DMS114 treated with DMSO at 0.1 percent for 48 hours (cell line): ENCODE measurements at regions not wholly inside any gene's neighbourhood (a gene's known extent, or its start where the extent isn't known, plus 50 kb on each side); places are given as distances from the start of the nearest gene placed in this dataset.

Experiments
- DNase-seq: peaks from one replicate; lab custom pipeline; 2025; ENCODE audit not compliant: unreplicated experiment; lab: John Stamatoyannopoulos, UW

DNA sequence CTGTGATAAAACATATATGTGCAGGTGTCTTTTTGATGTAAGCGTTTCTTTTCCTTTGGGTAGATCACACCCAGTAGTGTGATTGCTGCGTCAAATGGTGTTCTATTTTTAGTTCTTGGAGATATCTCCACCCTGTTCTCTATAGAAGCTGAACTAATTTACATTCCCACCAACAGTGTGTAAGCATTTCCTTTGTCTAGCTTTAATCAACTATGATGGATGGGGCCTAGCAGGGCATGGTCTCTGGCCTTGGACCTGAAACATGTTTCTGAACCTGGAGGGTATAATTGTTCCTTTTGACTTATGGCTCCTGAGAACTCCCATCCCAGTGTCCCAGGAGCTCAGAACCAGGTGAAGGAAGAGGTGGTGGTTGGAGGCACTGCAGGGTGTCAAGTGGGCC is 93.9 kb downstream of the HAPSTR1 start:
- DNase-seq = no peak

DNA sequence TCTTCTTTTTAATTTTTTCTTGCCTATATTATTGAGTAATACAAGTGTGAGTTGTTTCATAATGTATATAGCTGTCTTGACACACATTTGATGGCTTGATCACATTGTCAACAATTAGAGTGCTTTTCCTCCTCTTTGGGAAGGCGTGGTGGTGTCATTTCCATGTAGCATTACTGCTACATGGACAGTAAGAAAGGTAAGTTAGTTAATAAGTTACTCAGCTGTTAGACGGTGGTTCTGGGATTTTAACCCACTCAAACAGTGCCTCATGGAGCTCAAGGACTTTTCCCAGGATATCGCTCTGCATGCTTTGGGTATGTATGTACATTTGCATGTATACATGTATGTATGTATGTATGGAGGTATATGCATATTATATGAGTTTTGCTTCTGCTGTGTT is 94.6 kb downstream of the HAPSTR1 start:
- no peak for DNase-seq

DNA sequence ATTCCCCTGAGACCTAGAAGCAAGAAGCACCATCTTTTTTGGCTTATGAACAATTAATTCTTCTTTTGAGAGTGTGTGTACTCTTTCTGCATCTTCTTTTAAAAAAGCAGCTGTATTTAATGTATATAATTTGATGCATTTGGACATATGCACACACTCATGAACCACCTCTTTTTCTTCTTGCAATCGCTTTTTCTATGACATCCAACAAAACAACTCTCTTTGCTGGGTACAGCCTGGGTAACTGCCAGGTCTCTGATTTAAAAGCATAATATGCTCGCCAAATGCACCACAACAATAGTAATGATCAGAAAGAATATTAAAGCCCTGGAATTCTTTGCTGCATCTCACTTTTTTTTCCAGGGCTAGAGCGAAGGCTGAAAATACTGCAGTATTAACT is 97.3 kb downstream of the HAPSTR1 start:
- DNase-seq = no peak

DNA sequence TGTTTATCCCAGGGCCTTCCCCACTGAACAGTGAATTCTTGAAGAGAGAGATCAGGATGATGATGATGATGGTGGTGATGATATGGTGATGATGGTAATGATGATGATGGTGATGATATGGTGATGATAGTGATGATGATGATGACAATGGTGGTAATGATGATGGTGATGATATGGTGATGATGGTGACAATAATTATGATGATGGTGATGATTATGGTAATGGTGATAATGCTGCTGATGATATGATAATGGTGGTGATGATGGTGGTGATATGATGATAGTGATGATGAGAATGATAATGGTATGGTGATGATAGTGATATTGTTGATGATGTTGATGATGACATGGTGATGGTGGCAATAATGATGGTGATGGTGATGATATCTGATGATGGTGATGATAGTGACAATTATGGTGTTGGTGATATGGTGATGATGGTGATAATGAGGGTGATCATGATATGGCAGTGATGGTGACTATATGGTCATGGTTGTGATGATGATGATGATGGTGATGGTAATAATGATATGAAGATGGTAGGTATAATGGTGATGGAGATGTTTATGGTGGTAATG is 99.9 kb downstream of the HAPSTR1 start:
- DNase-seq = no peak

DNA sequence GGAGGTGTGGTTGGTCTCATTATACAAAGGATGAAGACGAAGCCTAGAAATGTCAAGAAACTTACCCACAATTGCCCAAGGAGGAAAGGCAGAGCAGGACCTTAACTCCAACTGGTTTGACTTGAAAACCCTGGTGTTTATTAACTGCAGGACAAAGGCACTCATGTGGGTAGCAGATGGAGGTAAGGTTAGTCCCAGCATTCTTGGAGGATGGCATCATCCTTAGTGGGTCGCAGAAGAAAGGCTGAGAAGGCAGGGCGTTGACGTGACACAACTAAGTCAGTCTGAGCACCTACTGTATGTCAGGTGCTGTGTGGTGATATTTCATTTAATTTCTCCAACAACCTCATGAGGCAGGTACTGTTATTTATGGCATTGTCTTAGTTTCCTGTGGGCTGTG is 101.3 kb downstream of the HAPSTR1 start:
- DNase-seq = no peak

DNA sequence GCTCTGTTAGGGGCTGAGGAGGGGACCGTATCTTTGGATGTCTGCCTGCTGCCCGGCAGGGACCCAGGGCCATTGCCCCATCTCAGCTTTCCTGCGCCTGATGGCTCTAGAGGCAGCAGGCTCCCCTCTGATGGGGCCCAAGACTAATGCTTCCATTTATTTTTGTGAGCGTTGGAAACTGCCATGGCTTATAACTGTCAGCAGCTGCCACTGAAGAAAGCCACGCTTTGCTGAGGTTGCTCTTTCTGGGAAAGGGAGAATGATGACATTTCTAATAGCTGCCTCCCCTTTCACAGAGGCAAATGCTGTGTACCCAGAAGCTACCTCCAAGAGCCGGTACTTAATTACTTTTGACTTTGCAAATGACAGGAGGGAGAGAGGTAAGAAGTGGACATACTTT is 103.8 kb downstream of the HAPSTR1 start:
- DNase-seq = no peak

DNA sequence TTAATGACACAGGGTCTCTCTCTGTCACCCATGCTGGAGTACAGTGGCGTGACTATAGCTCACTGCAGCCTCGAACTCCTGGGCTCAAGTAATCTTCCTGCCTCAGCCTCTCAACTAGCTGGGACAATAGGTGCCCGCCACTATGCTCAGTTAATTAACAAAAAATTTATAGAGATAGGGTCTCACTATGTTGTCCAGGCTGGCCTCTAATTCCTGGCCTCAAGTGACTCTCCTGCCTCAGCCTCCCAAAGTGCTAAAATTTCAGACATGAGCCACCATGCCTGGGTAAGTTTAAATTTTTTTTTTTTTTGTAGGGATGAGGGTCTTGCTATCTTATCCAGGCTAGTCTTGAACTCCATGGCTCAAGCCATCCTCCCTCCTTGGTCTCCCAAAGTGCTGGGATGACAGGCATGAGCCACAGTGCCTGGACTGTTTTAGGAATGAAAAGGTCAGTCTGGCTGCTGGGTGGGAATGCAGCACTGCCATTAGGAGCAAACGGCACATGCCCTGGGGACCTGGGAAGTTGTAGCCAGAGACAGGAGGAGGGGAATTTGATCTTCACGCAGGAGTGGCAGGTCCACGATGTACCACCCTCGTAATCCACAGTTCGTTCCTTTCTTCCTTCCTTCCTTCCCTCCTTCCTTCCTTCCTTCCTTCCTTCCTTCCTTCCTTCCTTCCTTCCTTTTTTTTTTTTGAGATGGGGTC is 106.7 kb downstream of the HAPSTR1 start:
- no peak for DNase-seq

DNA sequence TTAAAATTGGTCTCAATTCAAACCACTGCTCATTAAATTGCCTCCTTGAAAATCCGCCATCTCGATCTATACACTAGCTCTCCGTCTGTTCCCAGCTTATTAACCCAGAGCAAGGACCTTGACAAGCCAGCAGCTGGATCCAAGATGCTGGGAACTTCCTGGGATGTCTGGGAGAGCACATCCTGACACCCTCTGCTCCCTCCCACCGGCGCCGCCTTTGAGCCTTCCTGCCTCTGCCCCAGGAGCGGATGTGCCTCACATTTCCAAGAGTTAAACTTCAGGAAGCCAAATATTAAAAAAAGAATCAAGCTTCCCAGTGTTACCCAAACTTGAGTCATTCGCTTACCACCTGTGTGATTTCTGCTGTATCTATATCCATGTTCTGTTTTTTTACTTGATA is 107.9 kb downstream of the HAPSTR1 start:
- DNase-seq = no peak

DNA sequence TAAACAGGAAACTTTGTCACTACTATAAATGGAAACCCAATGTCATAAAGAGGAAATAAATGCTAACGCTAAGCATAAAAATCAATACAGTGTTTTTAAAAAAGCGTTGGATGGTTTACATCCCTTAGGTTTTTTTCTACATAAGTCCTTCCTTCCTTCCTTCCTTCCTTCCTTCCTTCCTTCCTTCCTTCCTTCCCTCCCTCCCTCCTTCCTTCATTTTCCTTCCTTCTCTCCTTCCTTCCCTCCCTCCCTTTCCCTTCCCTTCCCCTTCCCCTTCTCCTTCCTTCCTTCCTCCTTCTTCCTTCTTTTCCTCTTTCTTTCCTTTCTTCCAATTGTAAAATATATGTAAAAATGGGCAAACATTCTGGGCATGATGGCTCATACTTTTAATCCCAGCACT is 108.3 kb downstream of the HAPSTR1 start:
- no peak for DNase-seq

DNA sequence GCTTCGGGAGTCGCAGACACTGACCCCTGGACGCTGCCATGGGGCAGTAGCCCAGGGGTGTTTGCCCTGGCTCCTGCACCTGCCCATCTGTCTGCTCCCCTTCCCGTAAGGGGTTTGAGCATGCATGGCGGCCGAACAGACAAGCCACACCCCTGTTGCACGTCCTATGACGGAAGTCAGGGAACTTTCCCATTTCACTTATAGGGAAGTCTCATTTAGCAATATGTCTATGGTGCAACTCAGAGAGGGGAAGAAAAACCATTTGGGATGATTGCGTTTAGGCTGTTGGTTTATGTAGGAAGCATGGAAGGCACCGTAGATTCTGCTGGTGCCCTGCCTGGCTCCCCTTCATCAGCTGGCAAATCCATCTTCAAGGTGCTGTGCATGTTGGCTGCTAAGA is 112.5 kb downstream of the HAPSTR1 start:
- DNase-seq = no peak

DNA sequence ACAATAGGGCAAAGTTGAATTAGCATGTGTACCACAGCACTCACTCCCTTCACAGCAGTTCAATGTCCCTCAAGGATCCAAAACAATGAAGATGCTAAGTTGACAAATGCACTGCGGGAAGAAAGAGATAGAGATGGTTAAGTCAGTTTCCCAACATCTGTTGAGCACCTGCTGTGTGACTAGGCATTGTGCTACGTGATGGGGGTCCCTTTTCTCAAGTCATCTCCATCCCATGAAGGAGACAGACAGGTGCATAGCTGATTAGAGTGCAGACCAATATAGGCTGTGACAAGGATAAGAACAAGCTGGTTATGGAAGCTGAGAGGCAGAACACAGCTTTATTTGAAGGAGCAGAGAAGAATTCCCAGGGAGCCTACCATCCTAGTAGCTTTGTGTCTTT is 114.2 kb downstream of the HAPSTR1 start:
- no peak for DNase-seq

DNA sequence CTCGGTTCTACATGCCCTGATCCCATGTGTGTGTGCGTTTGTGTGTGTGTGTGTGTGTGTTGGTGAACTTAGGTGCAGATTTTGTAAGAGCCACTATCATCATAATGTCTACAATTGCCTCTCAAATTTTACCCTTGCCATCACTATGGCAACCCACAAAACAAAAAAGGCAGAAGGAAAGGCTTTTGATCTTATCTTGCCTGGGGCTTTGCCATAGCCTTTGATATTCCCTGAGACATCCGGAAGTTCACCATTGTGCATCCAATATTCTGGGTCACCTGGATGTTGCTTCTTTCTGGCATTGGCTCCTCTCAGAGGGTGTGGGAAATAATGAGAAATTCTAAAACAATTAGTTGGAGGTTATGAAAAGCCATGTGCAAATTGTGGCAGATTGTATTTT is 114.7 kb downstream of the HAPSTR1 start:
- DNase-seq = no peak

DNA sequence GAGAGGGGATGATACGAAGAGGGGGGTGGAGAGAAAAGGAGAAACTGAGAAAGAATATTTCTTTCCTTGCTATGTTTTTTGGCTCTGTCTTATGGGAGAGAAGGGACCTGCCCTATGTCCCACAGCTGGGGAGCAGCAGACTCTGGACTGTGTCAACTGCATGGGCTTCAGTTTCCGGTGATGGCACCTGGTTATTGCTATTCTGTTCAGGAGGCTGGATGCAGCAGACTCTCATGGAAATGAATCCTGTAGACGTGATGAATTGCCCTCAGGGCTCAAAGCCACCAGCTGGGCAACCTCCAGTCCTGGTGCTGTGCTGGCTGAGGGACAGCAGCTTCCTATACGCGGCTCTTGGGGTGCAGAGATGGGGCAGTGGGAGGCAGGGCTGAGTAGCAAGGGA is 121.2 kb downstream of the HAPSTR1 start:
- DNase-seq = no peak

DNA sequence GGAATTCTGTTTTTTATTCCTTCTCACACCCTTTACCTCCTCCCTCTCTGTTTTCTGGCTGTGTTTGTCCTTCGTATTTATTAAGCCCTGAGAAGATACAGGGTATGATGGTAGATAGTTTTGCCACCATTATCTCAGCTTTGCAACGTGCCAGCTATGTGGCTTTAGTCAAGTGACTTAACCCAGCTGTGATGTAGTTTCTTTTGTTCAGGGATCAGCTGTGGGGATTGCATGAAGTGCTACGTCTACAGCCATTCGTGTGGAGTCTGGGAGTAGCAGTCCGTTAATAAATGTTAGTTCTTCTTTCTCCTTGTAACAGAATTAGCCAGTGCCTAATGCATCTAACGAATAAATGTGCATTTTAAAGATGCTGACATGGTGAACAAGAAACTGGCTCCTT is 128.4 kb downstream of the HAPSTR1 start:
- no peak for DNase-seq

DNA sequence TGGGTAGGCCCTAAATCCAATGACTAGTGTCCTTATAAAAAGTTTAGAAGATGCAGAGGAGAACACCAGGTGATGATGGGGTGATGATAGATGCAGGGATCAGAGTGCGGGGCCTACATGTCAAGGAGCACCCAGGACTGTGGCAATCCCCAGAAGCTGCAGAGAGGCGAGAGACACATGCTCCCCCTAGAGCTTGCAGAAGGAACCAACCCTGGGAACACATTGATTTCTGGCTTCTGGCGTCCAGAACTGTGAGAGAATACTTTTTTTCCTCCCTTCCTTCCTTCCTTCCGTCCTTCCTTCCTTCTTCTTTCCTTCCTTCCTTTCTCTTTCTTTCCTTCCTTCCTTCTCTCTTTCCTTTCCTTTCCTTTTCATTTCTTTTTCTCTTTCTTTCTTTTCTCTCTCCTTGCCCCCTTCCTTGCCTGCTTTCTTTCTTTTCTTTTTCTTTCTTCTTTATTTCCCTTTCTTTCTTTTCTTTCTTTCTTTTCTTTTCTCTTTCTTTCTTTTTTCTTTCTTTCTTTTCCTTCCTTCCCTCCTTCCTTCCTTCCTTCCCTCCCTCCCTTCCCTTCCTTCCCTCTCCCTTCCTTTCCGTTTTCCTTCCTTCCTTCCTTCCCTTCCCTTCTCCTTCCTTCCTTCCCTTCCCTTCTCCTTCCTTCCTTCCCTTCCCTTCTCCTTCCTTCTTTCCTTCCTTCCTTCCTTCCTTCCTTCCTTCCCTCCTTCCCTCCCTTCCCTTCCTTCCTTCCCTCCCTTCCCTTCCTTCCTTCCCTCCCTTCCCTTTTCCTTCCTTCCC is 134.3 kb downstream of the HAPSTR1 start:
- DNase-seq = no peak

DNA sequence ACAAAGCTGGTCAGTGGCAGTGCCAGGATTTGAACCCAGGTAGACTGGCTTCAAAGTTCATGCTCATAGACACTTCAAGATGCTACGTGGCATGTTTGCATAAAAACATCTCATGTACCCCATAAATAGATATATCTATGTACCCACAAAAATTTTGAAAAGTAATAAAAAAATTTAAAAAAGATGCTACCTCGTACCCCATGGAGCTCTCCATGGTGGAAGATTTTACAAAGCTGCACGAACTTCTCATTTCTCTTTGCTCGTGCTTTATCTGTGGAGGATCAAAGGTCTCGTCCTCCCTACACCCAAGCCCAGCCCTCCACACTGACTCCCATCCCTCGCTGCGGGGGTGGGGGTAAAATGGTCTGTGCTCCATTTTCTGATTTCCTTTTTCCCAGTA is 135.5 kb downstream of the HAPSTR1 start:
- no peak for DNase-seq

DNA sequence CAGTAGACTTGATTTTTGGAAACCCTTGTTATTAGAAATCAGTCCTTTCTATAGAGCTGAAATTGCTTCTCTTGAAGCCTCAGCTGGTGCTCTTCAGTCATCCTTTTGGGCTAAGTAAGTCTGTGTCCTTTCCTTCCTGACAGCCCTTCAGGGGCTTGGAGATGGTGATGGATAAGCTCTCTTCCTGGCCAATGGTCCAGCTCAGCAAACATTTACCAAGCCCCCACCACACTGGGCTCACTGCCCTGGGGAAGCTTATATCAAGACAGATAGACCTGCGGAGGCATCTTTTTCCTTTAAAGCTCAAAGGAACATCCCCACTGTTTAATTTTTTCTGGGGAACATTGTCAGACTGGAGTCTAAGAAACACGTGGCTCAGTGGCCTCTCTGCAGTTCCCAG is 139.6 kb downstream of the HAPSTR1 start:
- no peak for DNase-seq

DNA sequence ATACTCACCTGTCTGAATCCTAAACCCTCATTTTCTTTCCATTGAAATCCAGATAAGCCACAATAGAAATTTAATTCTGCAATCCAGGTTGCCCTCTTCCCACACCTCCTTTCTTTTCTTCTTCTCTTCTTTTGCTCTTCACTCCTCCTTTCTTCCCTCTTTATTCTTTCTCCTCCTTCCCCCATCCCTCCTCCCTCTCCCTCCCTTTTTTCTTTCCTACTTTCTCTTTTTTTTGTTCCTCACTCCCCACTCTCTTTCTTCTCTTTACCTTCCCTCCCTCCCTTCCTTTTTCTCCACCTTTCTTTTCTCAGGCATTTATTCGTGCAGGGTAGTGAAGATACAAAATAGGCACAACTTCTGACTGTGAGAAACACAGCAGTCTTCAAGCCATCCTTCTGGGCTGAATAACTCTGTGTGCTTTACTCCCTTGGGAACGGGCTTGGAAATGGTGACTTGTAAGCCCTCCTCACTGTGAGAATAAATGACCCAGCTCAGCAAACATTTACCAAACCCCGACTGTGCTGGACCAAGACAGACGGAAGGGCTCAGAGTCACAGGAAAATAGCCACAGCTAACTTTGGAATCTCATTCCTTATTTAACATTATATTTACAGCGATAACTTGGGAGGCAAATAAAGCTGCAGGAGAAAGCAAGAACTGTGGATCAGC is 140.8 kb downstream of the HAPSTR1 start:
- no peak for DNase-seq

DNA sequence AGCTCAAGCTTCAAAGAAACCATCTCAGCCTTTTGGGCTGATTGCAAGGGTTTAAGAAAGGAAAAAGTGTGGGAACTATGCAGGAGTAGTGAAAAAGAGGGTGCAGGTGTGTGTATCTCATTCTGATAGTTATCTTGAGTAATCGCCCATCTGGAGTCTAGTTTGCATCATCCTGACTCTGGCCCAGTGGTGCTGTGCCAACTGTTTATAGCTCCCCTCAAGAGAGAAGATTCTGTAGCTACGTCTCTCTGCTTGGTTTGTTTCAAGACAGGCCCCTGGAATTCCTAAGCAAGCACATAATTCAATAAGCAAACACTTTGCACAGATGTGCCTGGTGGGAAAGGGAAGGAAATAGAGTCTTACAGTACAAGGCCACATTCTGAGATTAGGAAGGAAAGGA is 144.4 kb downstream of the HAPSTR1 start:
- DNase-seq = no peak

DNA sequence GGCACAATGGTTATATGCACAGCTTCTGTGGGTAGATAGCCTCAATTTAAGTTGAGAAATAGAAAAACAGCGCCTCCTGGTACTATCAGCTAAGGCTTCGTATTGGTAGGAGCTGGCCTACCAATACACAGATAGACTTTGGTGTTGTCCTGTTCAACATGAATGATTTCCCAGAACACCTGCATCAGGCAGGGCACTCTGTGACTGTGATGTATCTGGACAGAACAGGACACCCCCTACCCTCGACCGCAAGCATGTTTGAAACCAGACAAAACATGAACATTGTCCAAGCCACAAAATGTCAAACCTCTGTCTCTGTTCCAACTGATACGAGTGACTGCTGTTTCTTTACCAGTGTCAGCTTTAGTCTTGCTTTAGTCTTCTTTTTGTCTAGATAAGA is 144.9 kb downstream of the HAPSTR1 start:
- no peak for DNase-seq

DNA sequence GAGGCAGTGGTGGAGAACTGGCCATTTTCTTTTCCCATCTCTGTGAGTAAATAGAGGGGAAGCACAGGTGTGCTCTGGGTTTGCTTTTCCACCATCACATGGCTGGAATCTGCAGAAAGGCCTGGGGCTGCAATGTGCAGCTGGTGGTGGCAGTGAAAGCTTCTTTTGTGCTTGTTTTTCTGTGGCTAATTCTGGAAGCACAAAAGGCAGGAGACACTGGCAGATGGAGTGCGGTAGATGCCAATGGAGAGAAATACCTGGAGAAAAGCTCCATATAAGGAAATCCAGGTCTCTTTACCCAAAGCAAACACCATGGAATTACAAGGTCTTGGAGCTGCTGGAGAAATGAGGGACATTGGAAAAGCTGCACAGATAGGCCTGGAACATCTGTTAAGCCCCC is 146.9 kb downstream of the HAPSTR1 start:
- no peak for DNase-seq

DNA sequence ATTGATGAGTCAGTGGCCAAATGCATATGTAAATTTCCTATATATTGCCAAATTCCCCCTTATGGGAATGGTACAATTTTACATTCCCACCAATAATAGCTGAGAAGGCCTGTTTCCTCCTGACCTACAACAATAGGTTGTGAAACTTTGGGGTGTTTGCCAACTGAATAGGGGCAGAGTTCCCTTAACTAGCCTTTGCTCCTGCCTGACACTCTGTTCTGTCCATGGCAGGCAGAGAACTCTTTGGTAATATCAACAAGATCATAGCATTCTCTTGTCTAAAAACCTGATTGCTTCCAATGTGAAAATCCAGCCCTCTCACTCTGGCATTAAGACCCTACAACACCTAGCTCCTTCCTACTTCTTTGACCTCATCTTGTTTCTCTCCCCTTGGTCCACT is 149.7 kb downstream of the HAPSTR1 start:
- no peak for DNase-seq
